Skeletal muscle cell (primary cell): ENCODE measurements at regions not wholly inside any gene's neighbourhood (a gene's known extent, or its start where the extent isn't known, plus 50 kb on each side); places are given as distances from the start of the nearest gene placed in this dataset.
A peak's percentile ranks its signal among the peaks of the same experiment; 100 is the strongest.
"Not testable (repeated sequence)": the region's sequence is repeated elsewhere in the genome, so short reads cannot be mapped to it uniquely, and the experiment has no call there.

Experiments used
- DNase-seq: peaks from one replicate; pipeline ENCODE4 v3.0.0-alpha.2; 2010; ENCODE audit warnings: low read depth
- H3K4me3 ChIP-seq: 2 replicates; pipeline ENCODE4 v1.5.1; 2011; ENCODE audit warnings: low read depth, mild to moderate bottlenecking, control low read depth, low read length, moderate library complexity

DNA sequence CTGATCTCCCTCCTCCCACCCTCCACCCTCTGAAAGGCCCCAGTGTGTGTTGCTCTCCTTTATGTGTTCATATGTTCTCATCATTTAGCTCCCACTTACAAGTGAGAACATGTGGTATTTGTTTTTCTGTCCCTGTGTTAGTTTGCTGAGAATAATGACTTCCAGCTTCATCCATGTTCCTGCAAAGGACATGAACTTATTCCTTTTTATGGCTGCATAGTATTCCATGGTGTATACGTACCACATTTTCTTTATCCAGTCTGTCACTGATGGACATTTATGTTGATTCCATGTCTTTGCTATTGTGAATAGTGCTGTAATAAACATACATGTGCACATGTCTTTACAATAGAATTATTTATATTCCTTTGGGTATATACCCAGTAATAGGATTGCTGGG is 67.0 kb upstream of the ARL15 start:
- not testable (repeated sequence) for H3K4me3 ChIP-seq, DNase-seq

DNA sequence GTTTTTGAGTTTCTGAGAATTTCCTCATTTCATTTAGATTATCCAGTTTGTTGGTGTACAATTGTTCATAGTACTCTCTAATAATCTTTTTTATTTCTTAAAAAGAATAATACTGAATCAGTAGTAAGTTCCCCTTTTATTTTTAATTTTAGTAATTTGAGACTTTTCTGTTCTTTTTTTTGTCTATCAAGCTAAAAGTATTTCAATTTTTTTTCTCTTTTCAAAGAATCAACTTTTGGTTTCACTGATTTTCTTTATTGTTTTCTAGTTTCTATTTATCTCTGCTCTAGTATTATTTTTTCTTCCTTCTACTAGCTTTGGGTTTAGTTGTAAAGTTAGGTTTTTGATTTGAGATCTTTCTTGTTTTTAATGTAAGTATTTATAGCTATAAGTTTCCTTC is 60.6 kb upstream of the ARL15 start:
- no peak overlapping the region for H3K4me3 ChIP-seq
- DNase-seq = no peak

DNA sequence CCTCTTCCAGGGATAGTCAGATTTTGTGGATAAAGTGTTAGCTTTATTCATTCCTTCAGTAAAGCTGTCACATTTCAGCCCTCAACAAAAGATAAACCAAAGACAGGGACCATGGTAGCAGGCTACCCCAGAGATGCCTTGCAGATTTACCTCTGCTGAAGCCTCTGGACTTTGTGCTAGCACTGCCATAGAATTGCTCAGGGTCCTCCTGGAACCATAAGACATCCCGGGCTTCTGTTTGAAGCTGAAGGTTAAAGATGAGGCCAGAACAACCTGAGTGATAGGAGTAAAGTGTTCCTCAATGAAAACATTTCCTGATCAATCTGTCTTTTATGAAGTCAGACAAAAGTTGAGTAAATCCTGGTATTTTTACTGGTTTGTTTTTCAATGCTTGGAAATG is 57.5 kb upstream of the ARL15 start:
- no peak for DNase-seq
- no peak overlapping the region for H3K4me3 ChIP-seq

DNA sequence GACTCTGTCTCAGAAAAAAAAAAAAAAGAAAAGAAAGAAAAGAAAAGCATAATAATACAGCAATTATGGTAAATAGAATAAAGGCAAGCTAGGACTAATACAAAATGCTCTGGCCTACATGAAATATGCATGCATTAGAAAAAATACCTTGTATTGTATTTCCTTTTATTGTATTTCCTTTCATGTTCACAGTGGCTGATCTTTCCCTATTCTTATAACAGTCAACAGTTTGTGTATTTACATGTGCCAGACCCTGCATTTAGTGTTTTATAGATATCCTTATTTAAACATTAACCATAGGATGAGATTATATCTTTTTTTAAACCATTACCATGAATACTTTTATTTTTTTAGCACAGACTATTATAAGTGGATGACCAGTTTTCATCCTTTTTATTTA is 56.3 kb upstream of the ARL15 start:
- H3K4me3 ChIP-seq = no peak overlapping the region
- DNase-seq = no peak

DNA sequence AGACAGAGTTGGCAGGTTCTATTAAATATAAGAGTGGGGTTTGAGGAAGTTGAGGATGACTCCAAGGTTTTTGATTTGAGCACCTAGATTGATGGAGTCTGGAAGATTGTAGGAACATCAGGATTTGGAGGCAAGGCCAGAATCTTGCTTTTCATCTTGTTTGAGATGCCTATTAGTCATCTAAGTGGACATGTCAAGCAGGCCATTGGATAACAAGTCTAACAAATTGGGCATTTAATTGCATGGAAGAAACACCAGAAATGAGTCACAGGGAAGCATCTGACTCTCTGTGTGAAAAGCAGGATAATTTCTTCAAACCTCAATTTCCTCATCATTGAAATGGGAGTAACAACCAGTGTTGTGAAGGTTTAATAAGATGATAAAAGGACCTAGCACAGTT is 53.3 kb upstream of the ARL15 start:
- H3K4me3 ChIP-seq = no peak overlapping the region
- DNase-seq = no peak

DNA sequence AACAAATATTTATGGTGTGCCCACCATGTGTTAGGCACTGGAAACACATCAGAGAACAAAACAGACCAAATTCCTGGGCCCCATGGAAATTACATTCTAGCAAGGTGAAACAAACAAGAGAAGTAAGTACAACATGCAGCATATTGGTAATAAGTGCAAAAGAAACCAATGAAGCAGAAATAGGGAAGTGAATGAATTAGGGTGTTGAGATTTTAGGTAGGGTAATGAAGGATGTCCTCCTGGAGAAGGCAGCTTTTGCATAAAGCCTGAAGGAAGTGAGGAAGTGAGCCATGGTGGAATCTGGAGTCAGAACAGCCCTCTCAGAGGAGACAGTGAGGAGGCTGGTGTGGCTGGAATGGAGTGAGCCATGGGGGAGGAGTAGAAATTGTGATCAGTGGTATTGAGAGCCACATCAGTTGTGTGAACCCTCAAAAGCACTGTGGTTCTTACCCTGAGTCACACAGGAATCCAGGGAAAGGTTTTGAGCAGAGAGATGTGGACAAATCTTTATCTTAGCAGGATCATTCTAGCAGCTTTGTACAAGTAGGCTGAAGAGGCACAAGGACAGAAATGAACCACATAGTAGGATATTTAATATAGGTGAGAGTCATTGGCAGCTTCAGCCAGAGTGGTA is 52.7 kb upstream of the ARL15 start:
- H3K4me3 ChIP-seq = no peak overlapping the region
- no peak for DNase-seq

DNA sequence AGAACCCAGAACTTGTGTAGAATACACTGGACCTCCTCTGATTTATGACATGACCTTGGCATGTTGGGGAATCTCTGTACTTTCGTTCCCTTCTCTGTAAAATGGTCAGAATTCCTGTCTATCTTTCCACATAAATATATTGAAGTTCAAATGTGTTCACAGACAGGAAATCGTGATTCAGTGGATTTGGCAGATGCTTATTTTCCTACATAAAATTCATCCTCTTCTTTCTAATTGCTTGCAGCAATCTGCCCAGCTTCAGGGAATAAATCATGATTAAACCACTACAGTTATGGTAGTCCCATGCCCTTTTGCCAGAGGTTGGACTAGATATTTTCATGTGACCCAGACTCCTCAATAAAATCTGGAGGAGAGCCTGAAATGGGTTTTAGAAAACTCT is 52.1 kb upstream of the ARL15 start:
- DNase-seq = peak; percentile 18
- no peak overlapping the region for H3K4me3 ChIP-seq

DNA sequence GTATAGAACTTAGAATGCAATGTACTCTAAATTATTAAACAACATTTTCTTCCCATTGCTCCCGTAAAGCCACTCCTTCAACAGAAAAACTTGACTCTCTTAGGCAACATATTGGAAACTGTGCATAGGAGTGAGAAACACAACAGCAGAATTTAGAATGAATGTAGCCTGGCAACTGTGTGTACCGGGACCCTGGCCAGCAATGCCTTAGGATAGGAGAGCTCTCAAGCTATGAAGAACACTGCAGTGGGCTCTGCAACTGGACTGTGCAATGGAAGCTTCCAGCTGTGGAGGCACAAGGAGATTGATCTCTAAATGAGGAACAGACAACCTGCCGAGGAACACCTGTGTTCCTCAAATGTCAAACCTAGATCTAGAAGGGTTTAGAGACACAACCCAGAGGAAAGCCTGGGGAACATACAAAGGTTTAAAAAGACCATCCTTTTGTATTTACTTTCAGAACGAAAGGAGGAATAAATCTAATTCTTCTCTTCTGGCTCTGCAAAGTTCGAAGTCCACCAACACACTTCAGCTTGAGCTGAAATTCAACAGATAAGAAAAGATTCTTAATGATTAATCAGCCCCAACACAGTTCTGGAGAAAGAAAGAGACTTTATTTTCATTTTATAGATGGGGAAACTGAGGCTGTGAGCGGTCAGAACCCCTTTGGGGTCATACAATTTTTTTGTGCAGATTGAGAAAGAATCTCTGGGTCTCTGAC is 51.5 kb upstream of the ARL15 start:
- no peak overlapping the region for H3K4me3 ChIP-seq
- DNase-seq = no peak

DNA sequence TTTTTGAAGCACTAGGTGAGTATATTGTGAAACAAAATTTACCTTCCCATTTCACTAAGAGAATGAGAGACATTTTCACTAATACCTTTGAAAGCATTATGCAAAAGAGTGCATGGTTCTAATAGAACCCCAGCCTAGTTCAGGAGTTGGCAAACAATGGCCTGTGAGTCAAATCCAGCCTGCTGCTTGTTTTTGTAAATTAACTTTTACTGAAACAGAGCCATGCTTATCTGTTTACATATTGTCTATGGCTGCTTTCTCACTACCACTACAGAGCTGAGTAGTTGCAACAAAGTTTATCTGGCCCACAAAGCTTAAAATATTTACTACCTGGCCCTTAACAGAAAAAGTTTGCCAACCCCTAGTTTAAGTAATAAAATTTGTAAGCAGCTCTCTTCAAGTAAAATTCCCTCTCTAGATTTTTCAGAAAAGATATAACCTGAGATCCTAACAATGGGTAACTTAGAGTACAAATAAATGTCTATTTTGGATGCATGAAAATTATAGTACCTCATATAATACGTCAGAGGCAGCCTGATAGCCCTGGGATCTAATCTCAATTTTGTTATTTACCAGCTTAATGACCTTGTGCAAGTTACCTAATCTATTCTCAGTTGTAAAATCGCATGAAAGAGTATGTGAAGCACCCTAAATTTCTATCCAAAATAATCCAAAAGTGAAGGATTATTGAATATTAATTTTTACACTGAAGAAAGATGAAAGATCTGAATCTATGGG is 50.7 kb upstream of the ARL15 start:
- DNase-seq = no peak
- H3K4me3 ChIP-seq = no peak overlapping the region
